Eye (tissue), 1 donor: ENCODE measurements at regions not wholly inside any gene's neighbourhood (a gene's known extent, or its start where the extent isn't known, plus 50 kb on each side); places are given as distances from the start of the nearest gene placed in this dataset.
A peak's percentile ranks its signal among the peaks of the same experiment; 100 is the strongest.
"Not testable (repeated sequence)": the region's sequence is repeated elsewhere in the genome, so short reads cannot be mapped to it uniquely, and the experiment has no call there.

Experiments
- DNase-seq: peaks from one replicate; pipeline ENCODE4 v3.0.0-alpha.2; 2015

- DNase-seq: peak; percentile 37
These were observed 437.1 kb downstream of the DCDC2C start for GRCh38 chr2:4140281-4140970.

DNA sequence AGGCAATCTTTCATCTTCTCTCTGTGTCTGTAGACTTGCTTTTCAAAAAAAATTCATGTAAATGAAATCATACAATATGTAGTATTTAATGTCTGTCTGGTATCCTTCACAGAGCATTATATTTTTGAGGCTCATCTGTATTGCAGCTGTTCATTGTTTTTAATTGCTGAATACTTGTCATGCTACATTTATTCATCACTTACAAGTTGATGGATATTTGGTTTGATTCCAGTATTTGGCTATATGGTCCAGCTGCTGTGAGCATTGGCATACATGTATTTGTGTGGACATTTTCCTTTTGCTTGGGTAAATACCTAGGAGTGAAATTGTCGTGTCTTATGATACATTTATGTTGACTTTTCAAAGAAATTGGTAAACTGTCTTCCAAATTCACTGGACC is 441.4 kb downstream of the DCDC2C start:
- DNase-seq: peak; percentile 60

GRCh38 chr2:4151521-4151920 is 448.1 kb downstream of the DCDC2C start:
- peak; percentile 24 for DNase-seq

DNA sequence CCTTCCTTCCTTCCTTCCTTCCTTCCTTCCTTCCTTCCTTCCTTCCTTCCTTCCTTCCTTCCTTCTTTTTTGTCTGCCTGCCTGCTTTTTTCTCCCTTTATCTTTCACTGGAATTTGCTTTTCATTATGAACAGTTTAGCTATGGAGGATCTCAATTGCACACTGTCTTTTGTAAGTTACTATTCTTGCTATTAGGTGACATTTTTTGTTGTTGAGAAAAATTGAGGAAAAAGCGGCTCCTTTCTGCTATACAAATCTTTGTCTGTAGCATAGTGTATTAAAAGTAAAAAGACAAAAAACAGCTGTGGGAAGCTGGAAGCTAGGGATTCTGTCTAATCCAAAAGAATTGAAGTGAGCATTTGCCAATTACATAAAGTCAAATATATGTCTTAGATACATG is 448.7 kb downstream of the DCDC2C start:
- DNase-seq: no peak

DNA sequence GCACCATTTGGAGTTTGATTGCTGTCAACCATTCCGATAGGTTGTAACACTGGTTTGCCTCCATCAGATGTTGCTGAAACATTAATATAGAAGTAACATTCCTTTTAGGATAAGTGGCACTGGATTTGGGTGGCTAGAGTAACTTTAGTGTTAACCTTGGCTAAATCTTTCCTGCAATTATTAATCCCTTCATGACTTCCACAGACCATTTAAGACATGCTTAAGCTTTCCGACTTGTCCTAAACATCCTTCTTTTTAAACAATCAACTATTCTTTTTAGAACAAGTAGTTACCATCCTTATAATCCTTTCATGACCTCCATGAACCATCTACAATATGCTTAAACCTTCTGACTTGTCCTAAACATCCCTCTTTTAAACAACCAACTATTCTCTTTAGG is 465.5 kb downstream of the DCDC2C start:
- no peak for DNase-seq

DNA sequence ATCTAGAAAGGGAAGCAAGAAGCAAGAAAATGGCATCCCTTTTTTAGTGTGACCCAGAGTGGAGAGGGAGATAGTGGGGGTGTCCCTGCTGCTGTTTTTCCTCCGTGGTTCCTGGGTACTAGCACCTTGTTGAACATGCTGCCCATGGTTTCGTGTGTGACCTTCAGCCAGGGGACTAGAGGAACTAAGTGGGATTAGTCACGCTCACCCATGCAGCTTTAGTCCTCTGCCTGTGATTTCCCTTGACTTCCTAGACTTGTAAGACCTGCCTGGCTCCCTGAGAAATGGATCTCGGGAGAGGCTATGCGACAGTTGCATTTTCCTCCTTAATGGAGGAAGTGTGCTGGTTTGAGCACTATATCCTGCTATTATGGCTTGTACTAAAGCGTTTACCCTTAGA is 471.4 kb downstream of the DCDC2C start:
- no peak for DNase-seq

DNA sequence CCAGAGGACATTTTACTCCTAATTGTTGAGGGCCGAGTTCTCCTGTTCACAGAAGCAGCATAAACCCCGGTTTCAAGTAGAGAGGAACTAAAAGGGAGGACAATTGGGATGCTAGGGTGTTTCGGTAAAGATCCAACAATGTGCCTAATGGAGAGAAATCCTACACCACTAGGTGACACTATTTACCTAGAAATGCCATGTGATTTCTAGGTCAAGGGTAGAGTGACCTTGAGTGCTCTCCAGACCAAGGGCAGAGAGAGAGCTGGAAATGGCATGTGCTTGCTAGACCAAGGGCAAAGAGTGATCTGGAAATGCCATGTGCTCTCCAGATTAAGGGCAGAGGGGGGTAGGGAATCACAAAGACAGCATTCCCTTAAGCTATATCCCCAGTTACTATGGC is 472.0 kb downstream of the DCDC2C start:
- no peak for DNase-seq

GRCh38 chr2:4180631-4181030 is 477.3 kb downstream of the DCDC2C start:
- DNase-seq: peak; percentile 67

- DNase-seq: no peak
These were observed 477.7 kb downstream of the DCDC2C start for GRCh38 chr2:4181062-4181461.

GRCh38 chr2:4188561-4188960 is 485.2 kb downstream of the DCDC2C start:
- DNase-seq: no peak

DNA sequence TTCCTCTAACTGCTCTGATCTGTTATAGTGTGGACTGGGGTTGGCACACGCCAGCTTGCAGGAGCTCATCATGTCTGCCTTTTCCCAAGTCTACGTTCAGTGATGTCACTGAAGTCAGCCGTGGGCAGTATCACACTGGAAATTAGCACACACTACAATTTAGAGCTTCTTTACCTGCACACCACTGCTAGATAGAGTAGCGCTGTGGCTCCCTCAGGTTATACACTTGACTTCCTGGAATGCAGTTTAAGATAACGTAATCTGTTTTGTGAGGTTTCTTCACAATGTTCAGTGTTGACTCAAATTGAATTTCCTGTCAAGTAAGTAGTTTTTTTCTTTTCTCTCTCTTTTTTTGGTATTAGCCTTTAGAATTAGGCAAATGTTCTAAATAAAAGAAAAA is 487.2 kb downstream of the DCDC2C start:
- DNase-seq: no peak

DNA sequence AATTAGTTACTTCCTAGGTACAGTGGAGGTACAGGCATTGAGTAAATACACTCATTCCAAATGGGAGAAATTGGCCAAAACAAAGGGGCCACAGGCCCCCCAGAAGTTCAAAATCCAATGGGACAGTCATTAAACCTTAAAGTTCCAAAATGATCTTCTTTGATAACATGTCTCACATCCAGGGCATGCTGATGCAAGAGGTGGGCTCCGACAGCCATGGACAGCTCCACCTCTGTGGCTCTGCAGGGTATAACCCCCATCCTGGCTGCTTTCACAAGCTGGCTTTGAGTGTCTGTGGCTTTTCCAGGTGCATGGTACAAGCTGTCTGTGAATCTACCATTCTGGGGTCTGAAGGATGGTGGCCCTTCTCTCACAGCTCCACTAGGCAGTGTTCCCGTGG is 488.7 kb downstream of the DCDC2C start:
- no peak for DNase-seq

DNA sequence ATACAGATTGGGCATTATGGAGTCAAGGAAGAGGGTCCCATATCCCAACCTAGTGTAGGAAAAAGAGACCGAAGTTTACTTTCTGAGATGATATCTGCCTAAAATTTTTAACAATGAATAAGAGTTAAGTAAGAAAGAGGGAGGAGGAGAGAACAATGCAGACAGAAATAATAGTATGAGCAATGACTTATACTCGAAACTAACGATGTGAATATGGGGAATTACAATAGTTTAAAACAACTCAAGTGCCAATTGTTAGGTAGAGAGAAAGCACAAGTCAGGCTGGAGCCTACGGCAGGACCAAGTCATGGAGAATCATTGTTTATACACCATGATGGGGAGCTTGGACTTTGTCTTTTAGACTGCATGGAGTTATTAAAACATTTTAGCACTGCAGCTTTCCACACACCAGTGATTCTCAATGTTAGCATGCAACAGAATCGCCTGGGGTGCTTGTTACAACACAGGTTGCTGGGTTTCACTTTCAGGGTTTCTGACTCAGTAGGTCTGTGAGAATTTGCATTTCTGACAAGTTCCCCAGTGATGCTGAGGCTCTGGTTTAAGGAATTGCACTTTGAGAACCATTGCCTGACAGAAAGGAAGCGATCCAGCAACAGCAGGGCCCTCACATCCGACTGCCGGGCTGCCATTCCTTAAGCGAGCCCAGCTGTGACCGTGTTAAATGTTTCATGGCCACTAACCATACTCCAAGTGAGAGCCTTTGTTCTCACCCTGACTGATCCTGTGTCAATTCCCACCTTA is 511.2 kb downstream of the DCDC2C start:
- DNase-seq: peak; percentile 79

DNA sequence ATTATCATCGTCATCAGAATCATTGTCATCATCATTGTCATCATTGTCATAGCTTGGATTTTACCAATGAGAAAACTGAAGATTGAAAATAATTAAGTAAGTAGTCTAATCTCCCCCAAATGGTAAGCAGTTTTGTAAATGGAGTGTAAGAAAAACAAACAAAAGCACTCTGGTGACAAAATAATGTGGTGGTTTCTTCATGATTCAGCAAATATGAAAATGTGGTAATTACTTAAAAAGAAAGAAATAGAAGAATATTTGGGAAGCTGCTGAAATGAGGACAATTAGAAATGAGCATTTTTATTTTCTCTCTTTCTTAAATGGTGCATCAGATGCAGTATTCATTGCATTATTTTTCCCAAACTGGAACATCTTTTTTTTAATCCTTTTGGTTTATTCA is 514.4 kb downstream of the DCDC2C start:
- no peak for DNase-seq

GRCh38 chr2:4219101-4219500 is 515.7 kb downstream of the DCDC2C start:
- peak; percentile 64 for DNase-seq

- DNase-seq: peak; percentile 30
These were observed 516.2 kb downstream of the DCDC2C start for GRCh38 chr2:4219571-4219970.

GRCh38 chr2:4221434-4221833 is 518.1 kb downstream of the DCDC2C start:
- no peak for DNase-seq

- DNase-seq: no peak
These were observed 518.5 kb downstream of the DCDC2C start for GRCh38 chr2:4221845-4222244.

DNA sequence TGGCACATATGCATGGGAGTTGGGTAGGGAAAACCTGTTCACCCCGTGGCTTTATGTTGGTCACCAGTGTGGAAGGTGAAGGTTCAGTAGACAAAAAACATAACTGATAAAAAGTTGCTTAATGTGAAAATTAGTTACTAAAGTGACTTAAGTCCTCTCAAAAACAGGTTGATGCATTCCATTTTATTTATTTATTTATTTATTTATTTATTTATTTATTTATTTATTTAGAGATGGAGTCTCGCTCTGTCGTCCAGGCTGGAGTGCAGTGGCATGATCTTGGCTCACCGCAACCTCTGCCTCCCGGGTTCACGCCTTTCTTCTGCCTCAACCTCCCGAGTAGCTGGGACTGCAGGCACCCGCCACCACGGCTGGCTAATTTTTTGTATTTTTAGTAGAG is 541.0 kb downstream of the DCDC2C start:
- DNase-seq: not testable (repeated sequence)

GRCh38 chr2:4246364-4247131 is 543.2 kb downstream of the DCDC2C start:
- no peak for DNase-seq

- no peak for DNase-seq
These were observed 544.4 kb downstream of the DCDC2C start for GRCh38 chr2:4247791-4248190.

GRCh38 chr2:4255491-4255890 is 552.1 kb downstream of the DCDC2C start:
- DNase-seq: no peak

- no peak for DNase-seq
These were observed 553.0 kb downstream of the DCDC2C start for GRCh38 chr2:4256351-4256750.

- no peak for DNase-seq
These were observed 555.2 kb downstream of the DCDC2C start for GRCh38 chr2:4258563-4258962.
